NCI-H526 (cell line): ENCODE measurements at regions not wholly inside any gene's neighbourhood (a gene's known extent, or its start where the extent isn't known, plus 50 kb on each side); places are given as distances from the start of the nearest gene placed in this dataset.
"Not testable (repeated sequence)": the region's sequence is repeated elsewhere in the genome, so short reads cannot be mapped to it uniquely, and the experiment has no call there.

Source experiments
- DNase-seq, 2 experiments: peaks; one replicate each; lab custom pipeline; 2025; lab: John Stamatoyannopoulos, UW

DNA sequence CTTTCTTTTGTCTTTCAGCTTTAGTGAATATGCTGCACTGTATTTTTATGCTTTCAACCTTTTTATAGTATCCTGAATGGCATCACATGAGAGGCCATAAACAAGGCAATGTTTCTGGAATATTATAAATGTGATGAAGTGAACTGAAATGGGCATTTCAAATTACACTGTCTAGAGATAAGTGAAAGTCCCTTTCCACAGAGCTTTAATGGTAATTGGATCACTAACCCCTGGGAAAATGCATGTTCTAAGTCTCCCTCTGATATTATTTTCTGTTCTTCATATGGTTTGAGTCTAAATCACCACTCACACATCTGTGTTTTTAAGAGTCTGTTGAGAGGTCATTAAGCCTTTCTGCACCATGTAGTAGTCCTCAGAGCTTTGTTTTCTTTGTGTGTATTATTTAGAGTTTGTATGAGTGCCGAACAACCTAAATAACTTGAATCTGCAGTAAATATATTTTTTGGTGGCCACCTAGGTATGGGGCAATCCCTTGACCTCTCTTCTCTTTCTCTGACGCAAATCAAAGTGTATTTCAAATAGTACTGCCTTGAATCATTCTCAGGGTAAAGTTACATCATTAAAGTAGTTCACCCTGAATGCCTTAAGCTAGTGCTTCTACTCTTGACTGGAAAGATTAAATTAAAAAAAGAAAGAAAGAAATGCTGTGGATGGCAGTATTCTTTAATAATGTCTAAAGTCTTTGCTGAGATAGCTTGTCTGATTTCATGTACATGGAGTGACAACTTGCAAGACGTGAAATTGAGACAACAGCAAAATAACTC lies 1931.0 kb upstream of the CDH6 start:
- no peak for DNase-seq

DNA sequence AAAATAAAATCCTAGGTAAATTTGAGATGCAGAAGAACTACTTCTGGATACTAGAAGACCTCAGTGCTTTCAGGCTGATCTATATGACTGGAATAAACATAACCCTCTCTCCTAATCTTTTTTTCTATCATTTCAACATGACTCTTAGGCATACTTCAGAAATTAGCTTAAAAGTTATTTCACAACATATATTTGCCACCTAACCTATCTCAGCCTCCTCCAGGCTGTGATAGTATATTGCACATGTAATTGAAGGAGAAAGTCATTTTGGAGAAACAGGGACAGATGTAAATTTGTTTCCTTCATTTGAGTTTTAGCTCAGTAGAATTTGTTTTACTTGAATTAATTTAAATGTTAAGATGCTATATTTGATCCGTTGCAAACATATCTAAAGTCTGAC lies 1932.3 kb upstream of the CDH6 start:
- no peak for DNase-seq

DNA sequence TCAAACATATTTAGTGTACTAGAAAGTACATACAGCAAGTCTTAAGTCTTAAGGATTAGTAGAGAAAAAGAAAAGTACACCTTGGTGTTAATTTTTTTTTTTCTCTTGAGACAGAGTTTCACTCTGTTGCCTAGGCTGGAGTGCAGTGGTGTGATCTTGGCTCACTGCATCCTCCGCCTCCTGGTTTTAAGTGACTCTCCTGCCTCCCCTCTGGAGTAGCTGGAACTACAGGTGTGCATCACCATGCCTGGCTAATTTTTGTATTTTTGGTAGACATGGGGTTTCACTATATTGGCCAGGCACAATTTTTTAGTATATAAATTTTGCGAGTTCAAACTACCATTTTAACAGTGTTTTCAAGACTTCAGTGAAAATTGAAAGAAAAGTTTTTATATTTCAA lies 1941.1 kb upstream of the CDH6 start:
- no peak for DNase-seq

DNA sequence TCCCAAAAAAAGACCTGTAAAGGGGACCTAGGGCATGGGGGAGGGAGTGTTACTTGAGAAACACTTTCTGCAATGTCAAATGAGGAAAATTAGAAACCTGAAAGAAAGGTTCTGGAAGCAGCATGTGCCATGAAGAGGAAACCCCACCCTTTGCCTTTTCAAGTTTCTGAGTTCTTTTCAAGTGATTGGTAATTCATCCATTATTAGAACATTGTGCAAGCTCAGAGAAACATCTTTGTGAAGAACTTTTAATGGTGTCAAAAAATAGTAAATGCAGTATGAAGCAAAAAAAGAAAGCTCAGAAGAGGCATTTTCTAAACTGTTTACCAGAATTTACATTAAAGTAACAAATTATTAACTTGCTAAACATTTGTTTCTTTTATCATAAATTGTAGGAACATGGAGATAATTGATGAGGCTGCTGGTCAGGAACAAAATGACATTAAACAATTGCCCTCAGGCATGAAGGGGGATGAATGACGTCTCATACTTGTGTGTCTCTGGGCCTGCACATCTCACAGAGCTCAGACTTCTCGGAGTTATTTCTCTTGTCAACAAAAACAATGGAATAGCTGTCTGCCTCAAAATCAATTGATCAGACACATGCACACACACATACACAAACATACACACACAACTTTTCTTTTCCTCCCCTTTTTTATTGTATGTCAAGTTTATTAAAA lies 1946.0 kb upstream of the CDH6 start:
- DNase-seq: no peak

DNA sequence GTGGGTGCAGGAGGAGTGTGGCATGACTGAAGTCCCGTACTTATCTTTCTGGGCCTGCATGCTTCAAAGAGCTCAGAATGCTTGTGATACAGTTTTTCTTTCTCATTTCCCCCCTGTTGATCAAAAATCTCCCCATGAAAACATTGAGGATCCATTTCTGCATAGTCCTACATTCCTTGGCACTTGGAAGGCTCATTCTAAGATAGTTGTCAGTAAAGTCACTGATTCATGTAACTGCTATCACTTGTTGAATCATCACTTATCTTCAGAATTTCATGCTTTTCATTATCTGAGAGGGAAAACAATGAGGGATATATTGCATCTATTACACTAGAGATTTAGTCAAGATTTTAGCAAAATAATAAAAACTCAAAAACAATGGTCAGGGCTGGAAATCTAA lies 1953.1 kb upstream of the CDH6 start:
- DNase-seq: no peak

DNA sequence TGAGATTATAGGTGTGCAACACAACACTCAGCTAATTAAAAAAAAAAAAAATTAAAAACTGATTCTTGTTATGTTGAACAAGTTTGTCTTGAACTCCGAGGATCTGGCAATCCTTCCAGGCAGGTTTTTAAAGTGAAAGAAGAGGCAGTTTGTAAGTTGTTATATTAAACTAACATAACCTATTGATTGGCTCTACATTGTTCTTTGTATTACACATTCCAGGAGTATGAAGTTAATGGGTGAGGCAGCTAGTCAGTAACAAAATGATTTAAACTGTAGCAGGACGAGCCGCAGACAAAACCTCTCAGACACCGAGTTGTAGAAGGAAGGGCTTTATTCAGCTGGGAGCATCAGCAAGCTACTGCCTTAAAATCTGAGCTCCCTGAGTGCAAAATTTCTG lies 1953.9 kb upstream of the CDH6 start:
- DNase-seq: no peak

DNA sequence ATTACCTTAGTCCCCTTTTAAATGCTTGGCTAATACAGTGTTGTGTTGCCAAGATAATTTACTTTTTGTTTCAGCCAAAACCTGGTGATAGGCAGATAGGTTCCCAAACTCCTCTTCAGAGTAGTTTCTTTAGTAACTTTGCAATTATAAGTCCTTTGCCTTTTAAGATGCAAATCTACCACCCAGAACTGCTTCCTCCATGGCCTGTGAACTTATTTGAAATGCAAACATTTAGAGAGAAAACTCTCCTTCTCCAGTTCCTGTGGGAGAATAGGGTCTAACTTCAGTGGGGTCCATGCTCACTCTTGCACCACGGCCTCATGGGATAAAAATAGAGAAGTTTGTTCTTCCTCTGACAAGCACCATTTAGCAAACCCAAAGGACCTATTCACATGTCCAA lies 1955.4 kb upstream of the CDH6 start:
- DNase-seq: no peak

DNA sequence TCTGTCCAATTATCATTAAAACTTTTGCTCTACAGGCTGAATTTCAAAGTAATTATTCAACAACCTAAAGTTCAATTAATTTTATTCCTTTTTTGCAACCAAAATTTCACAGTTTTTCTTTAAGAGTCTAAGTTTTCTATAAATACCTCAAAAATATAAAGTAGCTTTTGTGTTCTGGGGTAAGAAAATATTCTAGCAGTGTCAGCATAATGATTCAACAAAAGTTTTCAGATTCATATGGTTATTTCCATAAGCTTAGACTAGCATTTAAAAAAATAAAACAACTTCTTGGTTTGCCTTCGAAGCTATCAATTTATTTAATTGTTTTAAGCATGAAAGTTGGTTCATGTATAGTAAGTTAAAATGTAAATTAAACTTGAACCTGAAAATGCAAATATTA lies 1962.3 kb upstream of the CDH6 start:
- DNase-seq: no peak

DNA sequence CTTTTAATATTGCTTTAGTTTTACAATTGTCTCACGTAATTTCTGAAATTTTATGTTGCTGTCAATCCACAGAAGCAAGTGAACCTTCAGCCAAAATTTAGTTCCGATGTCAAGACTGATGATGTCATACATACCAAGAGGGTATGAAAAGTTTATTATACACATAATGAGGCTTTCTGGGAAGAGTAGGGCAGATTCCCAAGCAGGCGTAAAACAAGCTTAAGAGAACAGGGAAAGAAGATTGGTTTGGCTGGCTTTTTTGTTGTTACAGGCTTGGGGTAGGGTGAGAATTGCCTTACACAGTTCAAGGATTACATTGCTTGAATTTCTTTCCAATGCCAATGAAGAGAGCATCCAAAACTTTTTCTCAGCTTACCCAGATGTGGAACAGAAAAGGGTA lies 1962.9 kb upstream of the CDH6 start:
- DNase-seq: no peak

DNA sequence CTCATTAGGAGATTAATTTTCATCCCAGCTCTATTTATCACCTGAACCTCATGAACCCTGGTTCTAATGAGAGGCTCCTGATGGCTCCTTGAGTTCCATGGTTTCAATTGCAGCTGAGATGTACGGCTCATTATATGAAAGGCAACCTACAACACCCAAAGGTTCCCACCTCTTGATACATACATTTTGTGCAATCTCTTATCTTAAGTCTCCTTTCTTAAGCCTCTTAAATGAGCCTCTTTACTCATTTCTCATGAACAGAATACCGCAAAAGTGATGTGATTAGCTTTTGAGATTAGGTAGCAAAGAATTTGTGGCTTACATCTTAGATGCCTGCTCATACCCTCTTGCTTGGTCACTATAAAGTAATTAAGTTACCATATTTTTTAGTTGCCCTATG lies 1964.0 kb upstream of the CDH6 start:
- no peak for DNase-seq

DNA sequence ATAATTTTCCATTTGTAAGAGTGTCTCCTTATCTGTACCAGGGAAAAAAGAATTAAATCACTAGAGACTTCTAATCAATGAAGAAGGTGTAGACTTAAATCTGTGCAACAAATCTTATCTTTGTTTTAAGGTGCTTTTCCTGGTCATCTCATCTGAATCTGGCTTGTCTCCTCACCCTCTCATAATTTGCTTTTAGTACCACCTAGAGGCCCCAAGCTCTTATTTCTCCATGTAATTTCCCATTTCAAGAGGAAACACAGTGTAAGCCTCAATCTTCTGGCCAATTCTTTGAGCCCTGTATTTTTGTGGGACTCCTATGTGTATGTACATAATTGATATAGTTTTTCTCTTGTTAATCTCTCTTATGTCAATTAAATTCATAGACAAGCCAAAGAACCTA lies 1975.3 kb upstream of the CDH6 start:
- DNase-seq: peak in 1 of 2 experiments; percentile 10

DNA sequence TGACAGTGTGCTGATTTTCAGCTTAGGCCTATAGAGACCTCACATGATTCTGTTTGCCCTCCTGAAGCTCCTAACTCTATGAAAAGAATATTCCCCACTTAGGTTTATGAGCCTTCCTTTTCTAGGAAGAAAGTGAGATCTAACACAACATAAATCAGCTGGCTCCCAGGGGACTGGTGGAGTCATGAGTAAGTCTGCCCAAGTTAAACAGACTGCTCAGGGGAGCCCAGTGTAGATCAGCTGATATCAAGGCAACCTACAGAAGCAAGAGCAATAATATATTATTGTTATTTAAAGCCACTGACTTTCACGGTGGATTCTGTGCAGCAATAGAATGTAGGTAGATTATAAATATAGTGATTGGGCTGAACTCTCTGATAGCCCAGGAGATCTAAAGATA lies 1978.6 kb upstream of the CDH6 start:
- DNase-seq: no peak

DNA sequence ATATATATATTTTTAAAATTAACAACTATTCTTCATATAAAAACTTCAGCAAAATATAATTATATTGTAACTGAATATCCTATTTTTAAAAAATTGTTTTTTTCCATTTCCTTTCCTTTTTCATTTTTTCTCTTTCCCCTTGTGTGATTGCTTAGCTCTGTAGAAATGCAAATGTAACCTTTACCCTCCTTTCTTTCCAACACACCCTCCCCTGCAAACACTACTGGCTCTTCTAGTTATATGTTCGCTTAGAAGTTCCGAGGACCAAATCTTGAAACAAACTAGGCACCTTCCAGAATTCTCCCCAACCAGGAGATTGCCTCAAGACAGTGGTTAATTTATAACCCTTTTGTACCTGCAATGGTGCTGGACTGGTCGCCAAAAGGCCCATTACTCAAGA lies 1980.0 kb upstream of the CDH6 start:
- DNase-seq: no peak

DNA sequence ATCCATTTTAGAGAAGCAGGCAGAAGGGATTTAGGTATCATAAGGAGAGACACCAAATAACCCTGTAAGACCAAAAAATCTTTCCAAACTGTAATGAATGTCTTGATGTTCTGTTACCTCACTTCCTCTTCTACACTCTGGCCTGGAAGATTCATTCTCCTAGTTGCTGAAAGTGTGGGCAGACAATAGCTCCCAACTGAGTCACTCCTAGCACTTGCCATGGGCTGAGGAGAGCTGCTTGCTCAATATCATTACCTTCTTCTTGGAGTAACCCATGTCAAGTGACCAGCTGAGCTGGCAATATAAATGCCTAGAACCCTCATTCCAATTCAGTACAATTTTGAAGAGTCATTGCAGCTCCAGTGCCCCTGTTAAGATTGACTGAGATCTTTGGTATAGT lies 1985.5 kb upstream of the CDH6 start:
- DNase-seq: no peak

DNA sequence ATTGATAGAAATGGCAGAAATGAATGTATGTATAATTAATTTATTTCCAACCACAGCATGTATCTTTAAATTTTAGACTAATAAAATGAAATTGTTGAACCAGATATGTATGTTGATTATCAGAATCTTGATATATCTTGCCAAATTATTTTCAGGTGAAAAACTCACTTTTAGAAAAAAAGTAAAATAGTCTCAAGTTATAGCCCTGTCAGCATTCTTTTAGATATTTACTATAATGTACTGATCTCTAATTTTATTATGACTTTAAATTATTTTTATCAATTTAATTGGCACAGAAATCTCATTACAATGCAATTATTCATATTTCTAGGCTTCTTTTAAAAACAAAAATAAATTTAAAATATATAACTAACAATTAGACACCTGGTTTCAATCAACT lies 1990.4 kb upstream of the CDH6 start:
- DNase-seq: no peak

DNA sequence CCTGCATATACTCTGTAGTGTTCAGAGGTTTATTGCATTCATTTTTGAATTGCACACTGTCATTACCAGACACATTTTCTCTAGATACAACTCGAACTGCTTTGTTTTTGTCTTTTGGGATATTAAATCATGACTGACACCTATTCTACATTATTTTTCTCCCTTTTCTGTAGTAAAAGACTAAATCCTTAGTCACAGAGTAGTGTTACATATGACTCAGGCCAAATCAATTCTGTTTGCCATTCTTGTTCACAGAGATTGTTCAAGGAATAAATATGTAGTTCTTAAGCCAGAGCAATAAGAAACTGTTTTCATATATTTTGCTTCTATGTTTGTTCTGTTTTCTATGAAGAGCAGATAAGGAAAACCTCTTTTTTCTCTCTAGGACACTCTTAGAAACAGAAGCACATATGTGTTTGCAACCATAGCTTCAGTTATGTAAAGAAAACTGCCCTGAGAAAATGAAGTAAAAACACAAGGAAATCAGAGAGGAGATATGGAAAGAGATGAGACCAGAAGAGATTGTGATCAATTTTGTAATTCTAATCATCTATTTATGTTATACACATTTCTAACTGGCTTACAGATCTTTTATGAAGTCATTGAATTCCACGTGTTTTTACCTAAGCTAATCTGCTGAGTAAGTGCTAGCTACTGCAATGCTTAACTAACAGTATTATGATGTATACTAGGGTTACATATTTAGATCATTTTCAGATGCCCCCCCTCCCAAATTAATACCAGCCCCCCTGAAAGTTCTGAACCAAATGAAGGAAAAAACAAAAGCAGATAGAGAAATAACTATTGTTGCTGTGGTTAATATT lies 1995.6 kb upstream of the CDH6 start:
- DNase-seq: no peak

DNA sequence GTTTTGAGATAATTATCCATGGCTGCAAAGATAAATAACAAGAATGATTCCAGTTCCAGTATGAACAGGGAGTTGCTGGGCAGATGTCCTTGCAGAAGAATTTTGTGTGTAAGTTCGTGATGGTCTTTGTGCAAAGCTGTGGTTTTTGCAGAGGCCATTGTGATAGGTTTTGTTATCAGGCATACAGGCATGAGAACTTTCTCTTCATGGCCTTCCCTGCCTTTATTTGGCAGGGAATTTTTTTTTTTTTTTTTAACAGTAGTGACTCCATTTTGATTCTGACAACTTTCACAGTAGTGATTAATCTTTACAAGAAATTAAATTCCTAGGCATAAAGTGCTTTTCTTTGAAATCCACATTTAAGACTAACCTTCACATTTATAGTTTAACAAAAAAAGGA lies 1999.5 kb upstream of the CDH6 start:
- no peak for DNase-seq

DNA sequence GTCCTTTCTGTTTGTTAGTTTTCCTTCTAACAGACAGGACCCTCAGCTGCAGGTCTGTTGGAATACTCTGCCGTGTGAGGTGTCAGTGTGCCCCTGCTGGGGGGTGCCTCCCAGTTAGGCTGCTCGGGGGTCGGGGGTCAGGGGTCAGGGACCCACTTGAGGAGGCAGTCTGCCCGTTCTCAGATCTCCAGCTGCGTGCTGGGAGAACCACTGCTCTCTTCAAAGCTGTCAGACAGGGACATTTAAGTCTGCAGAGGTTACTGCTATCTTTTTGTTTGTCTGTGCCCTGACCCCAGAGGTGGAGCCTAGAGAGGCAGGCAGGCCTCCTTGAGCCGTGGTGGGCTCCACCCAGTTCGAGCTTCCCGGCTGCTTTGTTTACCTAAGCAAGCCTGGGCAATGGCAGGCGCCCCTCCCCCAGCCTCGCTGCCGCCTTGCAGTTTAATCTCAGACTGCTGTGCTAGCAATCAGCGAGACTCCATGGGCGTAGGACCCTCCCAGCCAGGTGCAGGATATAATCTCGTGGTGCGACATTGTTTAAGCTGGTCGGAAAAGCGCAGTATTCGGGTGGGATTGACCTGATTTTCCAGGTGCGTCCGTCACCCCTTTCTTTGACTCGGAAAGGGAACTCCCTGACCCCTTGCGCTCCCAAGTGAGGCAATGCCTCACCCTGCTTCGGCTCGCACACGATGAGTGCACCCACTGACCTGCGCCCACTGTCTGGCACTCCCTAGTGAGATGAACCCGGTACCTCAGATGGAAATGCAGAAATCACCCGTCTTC lies 2002.0 kb upstream of the CDH6 start:
- peak; percentile 10 to 44 for DNase-seq

DNA sequence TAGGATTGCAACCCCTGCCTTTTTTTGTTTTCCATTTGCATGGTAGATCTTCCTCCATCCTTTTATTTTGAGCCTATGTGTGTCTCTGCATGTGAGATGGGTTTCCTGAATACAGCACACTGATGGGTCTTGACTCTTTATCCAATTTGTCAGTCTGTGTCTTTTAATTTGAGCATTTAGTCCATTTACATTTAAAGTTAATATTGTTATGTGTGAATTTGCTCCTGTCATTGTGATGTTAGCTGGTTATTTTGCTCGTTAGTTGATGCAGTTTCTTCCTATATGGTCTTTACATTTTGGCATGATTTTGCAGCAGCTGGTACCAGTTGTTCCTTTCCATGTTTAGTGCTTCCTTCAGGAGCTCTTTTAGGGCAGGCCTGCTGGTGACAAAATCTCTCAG lies 2003.1 kb upstream of the CDH6 start:
- not testable (repeated sequence) for DNase-seq

DNA sequence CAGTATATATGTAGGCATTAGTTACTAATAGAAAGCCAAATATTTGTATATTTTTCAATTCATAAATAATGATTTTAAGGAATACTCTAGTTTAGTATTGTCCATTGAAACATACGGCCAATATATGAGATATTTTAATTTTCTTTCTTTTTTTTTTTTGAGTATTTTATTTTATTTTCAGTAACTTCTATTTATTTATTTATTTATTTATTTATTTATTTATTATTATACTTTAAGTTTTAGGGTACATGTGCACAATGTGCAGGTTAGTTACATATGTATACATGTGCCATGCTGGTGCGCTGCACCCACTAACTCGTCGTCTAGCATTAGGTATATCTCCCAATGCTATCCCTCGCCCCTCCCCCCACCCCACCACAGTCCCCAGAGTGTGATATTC lies 2007.1 kb upstream of the CDH6 start:
- not testable (repeated sequence) for DNase-seq

DNA sequence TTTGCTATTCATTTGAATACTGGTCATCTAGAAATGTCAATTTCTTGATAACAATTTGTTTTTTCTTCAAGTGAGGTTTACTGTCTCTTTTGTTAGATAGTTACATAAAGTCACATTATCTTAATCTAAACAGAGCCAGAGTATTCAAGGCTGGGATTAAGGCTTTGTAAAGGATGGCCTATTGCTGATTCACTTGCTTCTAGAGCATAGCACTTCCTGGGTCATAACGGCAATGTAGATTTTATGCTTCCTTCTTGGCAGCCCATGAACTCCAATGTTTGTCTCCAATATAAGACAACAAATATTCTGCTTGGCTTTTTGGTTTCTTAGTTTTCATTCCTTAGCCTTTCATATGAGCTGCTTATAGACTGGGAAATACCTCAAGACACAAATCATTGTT lies 2007.9 kb upstream of the CDH6 start:
- DNase-seq: no peak

DNA sequence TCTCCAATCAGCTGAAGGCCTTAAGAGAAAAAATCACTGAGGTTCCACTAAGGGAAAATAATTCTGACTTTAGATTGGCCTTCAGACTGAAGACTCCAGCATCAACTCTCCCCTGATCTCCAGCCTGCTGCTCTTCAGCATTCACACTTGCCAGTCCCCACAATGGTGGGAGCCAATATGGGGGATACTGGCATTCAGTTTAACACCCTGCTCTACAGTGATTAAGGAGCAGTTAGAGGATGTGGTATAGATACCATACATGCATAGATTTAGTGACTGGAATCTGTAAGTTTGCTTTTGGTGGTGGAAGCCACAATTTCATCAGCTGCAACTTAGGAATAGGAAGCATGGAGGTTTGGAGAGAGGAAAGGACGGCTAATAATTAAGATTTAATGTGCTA lies 2017.7 kb upstream of the CDH6 start:
- DNase-seq: no peak
